ENCODE measurements at regions not wholly inside any gene's neighbourhood (a gene's known extent, or its start where the extent isn't known, plus 50 kb on each side); places are given as distances from the start of the nearest gene placed in this dataset.

- no TSS peak for BruUV-seq (replicated peaks)
These were observed 463.3 kb downstream of the IRX1 start for GRCh38 chr5:4058899-4059298.

DNA sequence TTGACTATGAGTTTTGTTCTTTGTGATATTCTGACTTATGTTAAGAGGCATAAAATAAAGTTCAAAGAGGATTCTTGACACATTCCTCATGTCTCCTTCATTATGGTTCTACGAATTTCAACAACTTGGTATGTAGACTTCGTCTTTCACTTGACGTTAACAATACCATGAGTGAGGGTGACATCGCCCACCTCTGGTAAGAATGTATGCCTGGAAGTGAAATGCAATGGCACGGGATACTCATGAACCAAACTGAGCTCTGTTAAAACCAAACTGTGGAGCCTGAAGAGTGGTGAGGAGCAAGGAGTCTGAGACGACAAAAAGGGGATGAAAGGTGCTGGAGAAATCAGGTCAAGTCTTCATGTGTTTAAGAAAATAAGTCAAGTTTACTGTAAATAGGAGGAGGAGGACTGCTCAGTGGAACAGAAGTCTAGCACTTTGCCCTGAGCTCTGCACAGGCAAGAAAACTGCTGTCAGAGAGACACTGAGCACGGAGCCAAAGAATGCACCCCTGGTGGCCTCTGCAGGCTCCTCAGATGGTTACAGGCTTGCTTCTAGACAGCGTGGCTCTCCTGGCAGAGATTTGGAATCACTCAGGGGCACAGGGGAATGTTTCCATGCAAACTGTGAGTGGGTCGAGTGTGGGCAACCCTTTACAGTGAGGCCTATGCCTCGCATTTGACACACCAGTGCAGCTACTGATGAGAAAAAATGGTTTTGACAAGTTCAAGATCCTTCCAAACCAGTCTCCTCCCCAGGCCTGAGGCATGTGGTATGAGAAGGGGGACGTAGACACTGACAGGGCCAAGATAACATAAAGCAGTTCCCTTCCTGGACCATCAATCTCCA is 470.1 kb downstream of the IRX1 start:
- intact Hi-C loops (cut with micrococcal nuclease; ENCODE audit: unreplicated experiment): no loop called here
- DNase-seq (ENCODE audit: low spot score): no peak
- ChIA-PET CTCF (ENCODE audit: unreplicated experiment) (no interaction called here), POLR2A (no interaction called here)
- Histone ChIP-seq H3K9me3 (ENCODE audit: low read length) (no peaks in the 10 kb centered on the region), H3K9me2 (ENCODE audit: insufficient read depth, low read length) (no peaks in the 10 kb centered on the region), H3K4me3 (ENCODE audit: low read depth, low read length, poor library complexity, severe bottlenecking) (no peak overlapping the region), H4K20me1 (ENCODE audit: insufficient read depth, low read length) (no peaks in the 10 kb centered on the region), H2AFZ (ENCODE audit: low read length) (no peak overlapping the region), H3K27ac (ENCODE audit: low read depth, low read length, poor library complexity, severe bottlenecking) (no peak overlapping the region), H3K36me3 (ENCODE audit: insufficient read depth, low read length) (no peaks in the 10 kb centered on the region), H3K4me1 (ENCODE audit: insufficient read depth, low read length, poor library complexity, severe bottlenecking) (no peaks in the 10 kb centered on the region), H3K4me2 (ENCODE audit: low read length) (no peak overlapping the region), H3K79me2 (ENCODE audit: insufficient read depth, low read depth, low read length) (no peaks in the 10 kb centered on the region)
- no TSS peak for BruUV-seq (replicated peaks)
- TF ChIP-seq CTCF (conservative IDR thresholded peaks at IDR 0.05; ENCODE audit: low read length) (no peak), EZH2phosphoT487 (IDR thresholded peaks at IDR 0.05; ENCODE audit: borderline replicate concordance, low read depth, low read length) (no peak)

More at GRCh38 chr5:4058899-4059298, 463.3 kb downstream of the IRX1 start:
- intact Hi-C loops (cut with micrococcal nuclease; ENCODE audit: unreplicated experiment): no loop called here
- H3K27ac ChIP-seq (ENCODE audit: low read depth, low read length, poor library complexity, severe bottlenecking): no peak overlapping the region
- no peak for DNase-seq (ENCODE audit: low spot score)
- no peak overlapping the region for H2AFZ ChIP-seq (ENCODE audit: low read length)
- H3K4me3 ChIP-seq (ENCODE audit: low read depth, low read length, poor library complexity, severe bottlenecking): no peak overlapping the region
- ChIA-PET POLR2A (no interaction called here), CTCF (ENCODE audit: unreplicated experiment) (no interaction called here)
- H3K79me2 ChIP-seq (ENCODE audit: insufficient read depth, low read depth, low read length): no peaks in the 10 kb centered on the region
- no peaks in the 10 kb centered on the region for H3K36me3 ChIP-seq (ENCODE audit: insufficient read depth, low read length)
- H3K4me2 ChIP-seq (ENCODE audit: low read length): no peak overlapping the region
- no peaks in the 10 kb centered on the region for H3K9me2 ChIP-seq (ENCODE audit: insufficient read depth, low read length)
- H3K4me1 ChIP-seq (ENCODE audit: insufficient read depth, low read length, poor library complexity, severe bottlenecking): no peaks in the 10 kb centered on the region
- TF ChIP-seq EZH2phosphoT487 (IDR thresholded peaks at IDR 0.05; ENCODE audit: borderline replicate concordance, low read depth, low read length) (no peak), CTCF (conservative IDR thresholded peaks at IDR 0.05; ENCODE audit: low read length) (no peak)
- no peaks in the 10 kb centered on the region for H3K9me3 ChIP-seq (ENCODE audit: low read length)
- no peaks in the 10 kb centered on the region for H4K20me1 ChIP-seq (ENCODE audit: insufficient read depth, low read length)

GRCh38 chr5:4068171-4068570 is 472.5 kb downstream of the IRX1 start:
- Histone ChIP-seq H2AFZ (ENCODE audit: low read length) (no peak overlapping the region), H3K4me3 (ENCODE audit: low read depth, low read length, poor library complexity, severe bottlenecking) (no peak overlapping the region), H3K36me3 (ENCODE audit: insufficient read depth, low read length) (no peaks in the 10 kb centered on the region), H3K79me2 (ENCODE audit: insufficient read depth, low read depth, low read length) (no peaks in the 10 kb centered on the region), H4K20me1 (ENCODE audit: insufficient read depth, low read length) (no peaks in the 10 kb centered on the region), H3K27ac (ENCODE audit: low read depth, low read length, poor library complexity, severe bottlenecking) (no peak overlapping the region), H3K9me2 (ENCODE audit: insufficient read depth, low read length) (no peaks in the 10 kb centered on the region), H3K9me3 (ENCODE audit: low read length) (no peaks in the 10 kb centered on the region), H3K4me1 (ENCODE audit: insufficient read depth, low read length, poor library complexity, severe bottlenecking) (no peaks in the 10 kb centered on the region), H3K4me2 (ENCODE audit: low read length) (no peak overlapping the region)
- CTCF ChIA-PET (ENCODE audit: unreplicated experiment): no interaction called here
- no peak for TF ChIP-seq EZH2phosphoT487 (IDR thresholded peaks at IDR 0.05; ENCODE audit: borderline replicate concordance, low read depth, low read length)
- TF ChIP-seq CTCF (conservative IDR thresholded peaks at IDR 0.05; ENCODE audit: low read length): no peak
- POLR2A ChIA-PET: interaction anchor here (1.5 kb wide), 1 partner anchor 25 kb away, joined by 3 read pairs; no protein-coding TSS in a partner anchor
- BruUV-seq (replicated peaks): no TSS peak
- intact Hi-C loops (cut with micrococcal nuclease; ENCODE audit: unreplicated experiment): no loop called here
- DNase-seq (ENCODE audit: low spot score): no peak

Data from OCI-LY7 (cell line).